ENCODE measurements at regions not wholly inside any gene's neighbourhood (a gene's known extent, or its start where the extent isn't known, plus 50 kb on each side); places are given as distances from the start of the nearest gene placed in this dataset.
A peak's percentile ranks its signal among the peaks of the same experiment; 100 is the strongest.
"Not testable (repeated sequence)": the region's sequence is repeated elsewhere in the genome, so short reads cannot be mapped to it uniquely, and the experiment has no call there.

DNA sequence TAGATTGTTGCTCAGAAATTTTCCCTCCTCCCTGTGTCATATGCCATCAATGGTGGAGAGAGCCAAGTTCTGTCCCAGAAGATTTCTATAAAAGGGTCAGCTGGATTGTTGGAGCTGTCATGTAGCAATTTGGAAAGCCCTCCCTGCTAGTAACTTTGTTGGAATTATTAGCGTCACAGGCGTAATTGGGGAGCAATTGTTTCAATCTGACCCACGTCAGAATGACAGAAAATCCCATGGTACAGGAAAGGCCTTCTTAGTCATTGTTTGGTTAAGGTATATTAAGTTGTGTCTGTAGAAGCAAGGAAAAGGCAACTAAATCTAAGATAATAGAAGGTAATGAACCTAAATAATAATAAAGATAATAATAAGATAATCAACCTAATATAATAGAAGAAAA, 148.4 kb downstream of the PLK2 start:
- DNase-seq: no peak
- intact Hi-C loops (cut with DNase I): no loop called here

DNA sequence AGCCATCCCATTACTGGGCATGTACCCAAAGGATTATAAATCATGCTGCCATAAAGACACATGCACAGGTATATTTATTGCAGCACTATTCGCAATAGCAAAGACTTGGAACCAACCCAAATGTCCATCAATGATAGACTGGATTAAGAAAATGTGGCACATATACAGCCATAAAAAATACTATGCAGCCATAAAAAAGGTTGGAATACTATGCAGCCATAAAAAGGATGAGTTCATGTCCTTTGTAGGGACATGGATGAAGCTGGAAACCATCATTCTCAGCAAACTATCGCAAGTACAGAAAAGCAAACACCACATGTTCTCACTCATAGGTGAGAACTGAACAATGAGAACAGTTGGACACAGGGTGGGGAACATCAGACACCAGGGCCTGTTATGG, 151.5 kb downstream of the PLK2 start:
- DNase-seq; intact Hi-C loops (cut with DNase I): not testable (repeated sequence)

DNA sequence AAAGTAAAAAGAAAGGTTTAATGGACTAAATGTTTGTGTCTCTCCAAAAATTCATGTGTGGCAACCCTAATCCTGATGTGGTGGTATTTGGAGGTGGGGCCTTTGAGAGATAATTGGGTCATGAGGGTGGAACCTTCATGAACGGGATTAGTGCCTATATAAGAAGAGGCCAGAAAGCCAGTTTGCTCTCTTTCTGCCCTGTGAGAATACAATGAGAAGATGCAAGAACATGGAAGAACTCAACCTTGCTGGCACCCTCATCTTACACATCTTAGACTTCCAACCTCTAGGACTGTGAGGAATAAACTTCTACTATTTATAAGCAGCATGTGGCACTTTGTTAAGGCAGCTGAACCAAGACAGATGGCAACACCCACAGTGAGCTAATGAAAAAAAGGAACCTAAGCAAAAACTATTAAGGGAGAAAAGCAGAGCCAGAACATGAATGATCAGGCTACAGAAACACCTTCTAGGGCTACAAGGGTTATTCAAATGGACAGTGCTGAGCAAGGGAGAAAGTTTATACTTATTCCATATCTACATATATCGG, 159.5 kb downstream of the PLK2 start:
- peak in 1 of 10 donors; percentile 3 for DNase-seq
- intact Hi-C loops (cut with DNase I): no loop called here

DNA sequence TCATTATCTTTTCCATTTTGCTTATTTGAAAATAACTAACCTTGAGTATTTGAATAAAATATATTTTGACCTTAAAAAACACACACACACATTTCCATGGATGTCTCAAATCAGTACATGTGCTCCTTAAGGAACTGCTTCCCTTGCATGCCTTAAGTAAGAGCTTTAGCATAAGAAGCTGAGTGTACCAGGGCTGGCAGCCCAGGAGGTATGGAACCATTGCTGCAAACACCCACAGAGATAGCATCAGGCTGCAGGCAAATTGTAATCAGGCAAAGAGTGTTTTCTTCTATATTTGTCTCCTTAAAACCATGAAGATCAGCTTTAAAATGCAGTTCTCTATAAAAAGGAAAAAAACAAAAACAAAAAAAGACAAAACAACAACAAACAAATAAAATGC, 160.6 kb downstream of the PLK2 start:
- intact Hi-C loops (cut with DNase I): no loop called here
- DNase-seq: peak in 8 of 10 donors; percentile 16 to 90 (median 47)

DNA sequence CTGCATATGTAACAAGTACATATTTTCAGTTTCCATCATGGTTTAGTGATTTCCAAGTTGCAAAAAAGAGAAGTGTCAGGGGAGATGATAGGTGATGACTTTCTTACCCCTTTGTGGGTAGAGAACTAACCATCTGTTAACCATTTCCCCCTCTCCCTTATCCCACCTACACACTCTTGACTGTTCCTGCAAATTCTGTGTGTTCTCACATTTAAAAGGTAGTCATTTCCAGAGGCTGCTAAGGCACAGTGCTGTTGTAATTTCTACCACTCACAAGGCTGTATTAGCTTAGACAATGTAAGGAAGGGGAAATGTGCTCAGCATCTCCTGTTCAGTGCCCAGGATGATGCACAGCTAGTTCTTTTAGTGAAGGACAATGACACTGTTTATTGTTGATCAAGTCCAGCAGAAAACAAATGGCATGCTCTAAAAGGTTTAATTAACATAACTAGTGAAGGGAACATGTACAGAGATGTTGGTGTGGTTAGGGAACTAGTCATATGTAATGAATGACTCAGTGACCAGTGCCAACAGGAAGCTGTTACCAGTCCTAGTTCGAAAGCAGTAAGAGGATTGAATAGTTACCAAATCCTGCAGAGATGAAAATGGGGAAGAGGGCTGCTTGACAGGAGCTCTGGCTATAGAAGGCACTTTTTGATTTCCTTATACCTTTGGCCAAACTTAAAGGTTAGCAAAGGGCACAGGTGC, 165.1 kb downstream of the PLK2 start:
- no peak for DNase-seq
- intact Hi-C loops (cut with DNase I): no loop called here

DNA sequence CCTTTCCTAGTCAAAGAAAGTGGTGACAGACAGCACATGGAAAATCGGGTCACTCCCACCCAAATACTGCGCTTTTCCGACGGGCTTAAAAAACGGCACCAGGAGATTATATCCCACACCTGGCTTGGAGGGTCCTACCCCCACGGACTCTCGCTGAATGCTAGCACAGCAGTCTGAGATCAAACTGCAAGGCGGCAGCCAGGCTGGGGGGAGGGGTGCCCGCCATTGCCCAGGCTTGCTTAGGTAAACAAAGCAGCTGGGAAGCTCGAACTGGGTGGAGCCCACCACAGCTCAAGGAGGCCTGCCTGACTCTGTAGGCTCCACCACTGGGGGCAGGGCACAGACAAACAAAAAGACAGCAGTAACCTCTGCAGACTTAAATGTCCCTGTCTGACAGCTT, 171.6 kb downstream of the PLK2 start:
- DNase-seq: peak in 2 of 10 donors; percentile 49 to 61
- intact Hi-C loops (cut with DNase I): not testable (repeated sequence)

DNA sequence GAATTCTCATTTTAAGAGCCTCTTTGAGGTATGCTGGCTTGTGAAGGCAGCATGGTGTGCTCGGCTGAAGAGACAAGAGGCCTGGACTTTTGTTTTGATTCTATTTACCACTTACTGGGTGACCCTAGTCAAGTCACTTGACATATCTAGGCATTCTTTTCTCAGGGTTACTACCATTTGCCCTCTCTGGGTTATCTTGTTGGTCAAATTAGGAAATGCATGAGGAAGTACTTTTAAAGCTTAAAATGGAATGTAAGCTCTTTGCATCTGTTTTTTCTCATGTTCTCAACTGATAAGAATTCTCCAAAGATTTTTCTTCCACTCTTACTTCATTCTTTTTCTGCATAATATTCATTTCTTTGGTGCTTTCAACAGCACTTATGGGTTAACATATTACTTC, 173.1 kb downstream of the PLK2 start:
- DNase-seq: no peak
- intact Hi-C loops (cut with DNase I): no loop called here

DNA sequence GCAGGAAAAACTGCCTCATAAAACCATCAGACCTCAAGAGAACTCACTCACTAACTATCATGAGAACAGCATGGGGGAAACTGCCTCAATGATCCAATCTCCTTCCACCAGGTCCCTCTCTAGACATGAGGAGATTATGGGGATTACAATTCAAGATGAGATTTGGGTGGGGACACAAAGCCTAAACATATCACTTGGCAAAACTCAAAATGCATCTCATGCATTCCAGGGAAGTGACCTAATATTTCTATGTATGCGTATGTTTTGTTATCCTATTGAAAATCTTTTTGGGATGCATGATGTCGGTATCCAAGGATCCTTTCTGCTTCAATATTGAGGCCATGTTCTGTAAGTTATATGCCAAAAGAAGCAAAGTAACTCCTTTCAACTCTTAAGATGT, 174.0 kb downstream of the PLK2 start:
- DNase-seq: no peak
- intact Hi-C loops (cut with DNase I): no loop called here

DNA sequence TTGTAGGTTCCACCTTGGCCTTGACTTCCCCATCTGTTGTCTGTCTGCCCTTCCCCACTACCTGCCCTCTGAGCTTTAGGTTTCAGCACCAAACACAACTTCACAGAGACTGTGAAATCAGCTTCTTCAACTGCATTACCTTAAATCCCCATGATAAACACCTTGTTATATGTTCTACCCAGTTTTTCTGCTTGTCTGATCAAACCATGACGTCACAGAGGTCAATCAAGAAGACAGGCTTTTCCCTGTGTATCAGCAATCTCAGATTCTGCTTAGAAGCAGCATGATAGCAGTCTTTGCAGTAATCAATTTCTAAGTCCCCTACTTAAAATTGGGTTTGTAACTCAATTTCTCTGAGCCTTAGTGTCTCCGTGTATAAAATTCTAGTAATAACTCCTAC, 175.0 kb downstream of the PLK2 start:
- DNase-seq: no peak
- intact Hi-C loops (cut with DNase I): no loop called here

DNA sequence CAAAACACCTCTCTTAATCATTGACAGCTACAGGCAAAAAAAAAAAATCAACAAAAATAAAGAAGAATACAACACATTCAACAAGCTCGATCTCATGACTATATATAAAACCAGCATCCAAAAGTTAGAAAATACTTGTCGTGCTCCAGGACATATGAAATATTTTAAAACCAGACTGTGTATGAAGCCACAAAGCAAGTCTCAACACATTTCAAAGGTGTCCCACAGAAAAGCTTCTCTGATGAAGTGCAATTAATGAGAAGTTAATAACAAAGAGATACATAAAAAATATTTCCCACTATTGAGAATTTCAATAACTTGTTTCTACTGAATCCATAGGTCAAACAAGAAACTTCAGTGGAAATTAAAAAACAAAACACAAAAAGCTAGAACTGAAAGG, 178.7 kb downstream of the PLK2 start:
- no peak for DNase-seq
- intact Hi-C loops (cut with DNase I): no loop called here

DNA sequence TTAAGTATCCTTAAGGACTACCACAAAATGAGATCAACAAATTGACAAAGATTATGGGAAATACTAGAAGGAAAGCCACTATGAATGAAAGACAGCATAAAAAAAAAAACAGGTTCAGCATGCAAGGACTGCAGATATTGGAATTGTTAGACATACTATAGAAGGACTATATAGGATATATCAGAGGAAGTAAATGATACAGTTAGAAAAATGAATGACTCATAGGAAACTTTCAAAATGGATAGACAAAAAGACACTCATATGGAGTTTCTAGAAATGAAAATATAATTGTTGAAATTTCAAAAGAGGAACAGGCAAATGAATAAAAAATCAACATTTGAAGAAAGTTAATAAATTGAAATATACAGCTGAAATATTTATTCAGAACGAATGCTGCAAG, 180.6 kb downstream of the PLK2 start:
- DNase-seq: no peak
- intact Hi-C loops (cut with DNase I): no loop called here

DNA sequence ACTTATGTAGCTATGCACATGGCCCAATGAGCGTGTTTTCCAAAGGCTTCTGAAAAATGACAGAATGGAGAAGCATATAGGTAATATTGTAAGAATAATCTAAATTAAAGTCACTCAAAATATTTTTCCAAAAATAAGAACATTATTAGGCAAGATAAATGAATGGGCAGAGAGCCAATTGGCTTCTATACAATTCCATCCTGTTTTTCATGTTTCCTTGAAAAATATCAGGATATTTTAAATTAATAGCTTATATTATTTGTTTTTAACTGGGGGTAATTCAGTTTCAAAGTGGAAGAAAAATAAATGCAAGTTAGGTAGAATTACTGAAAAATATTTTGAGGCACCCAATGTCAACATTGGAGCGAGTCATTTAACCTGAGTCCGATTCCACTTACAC, 183.5 kb downstream of the PLK2 start:
- intact Hi-C loops (cut with DNase I): no loop called here
- DNase-seq: no peak

DNA sequence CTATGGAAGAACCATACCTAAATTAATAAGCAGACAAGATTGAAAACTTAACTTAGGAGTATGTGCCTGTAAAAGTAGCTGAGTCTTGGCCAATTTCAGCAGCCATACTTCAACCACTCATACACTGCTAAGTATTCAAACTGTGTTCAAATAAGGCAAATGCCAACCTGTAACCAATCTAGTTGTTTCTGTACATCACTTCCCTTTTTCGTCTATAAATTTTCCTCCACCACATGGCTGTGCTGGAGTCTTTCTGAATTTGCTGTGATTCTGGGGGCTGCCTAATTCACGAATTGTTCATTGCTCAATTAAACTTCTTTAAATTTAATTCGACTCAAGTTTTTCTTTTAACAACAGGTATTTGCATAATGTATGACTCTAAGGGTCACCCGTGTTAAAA, 184.4 kb downstream of the PLK2 start:
- no peak for DNase-seq
- intact Hi-C loops (cut with DNase I): no loop called here

DNA sequence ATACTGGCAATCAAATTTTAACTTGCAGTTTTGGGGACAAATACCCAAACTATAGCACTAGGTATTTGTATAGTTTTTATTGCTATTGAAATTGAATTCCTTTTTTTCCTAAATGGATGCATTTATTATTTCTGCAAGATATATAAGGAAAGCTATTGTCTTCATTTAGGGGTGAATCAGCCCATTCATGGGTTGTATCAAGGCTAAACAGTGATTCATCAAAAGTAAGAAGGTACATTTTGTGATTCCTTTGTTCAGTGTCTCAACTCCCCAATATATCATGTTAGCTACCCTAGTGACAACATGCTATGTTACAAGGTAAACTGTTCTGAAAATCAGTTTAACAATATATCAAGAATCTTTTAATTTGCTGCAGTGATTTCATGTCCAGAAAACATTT, 185.7 kb downstream of the PLK2 start:
- DNase-seq: no peak
- intact Hi-C loops (cut with DNase I): no loop called here

DNA sequence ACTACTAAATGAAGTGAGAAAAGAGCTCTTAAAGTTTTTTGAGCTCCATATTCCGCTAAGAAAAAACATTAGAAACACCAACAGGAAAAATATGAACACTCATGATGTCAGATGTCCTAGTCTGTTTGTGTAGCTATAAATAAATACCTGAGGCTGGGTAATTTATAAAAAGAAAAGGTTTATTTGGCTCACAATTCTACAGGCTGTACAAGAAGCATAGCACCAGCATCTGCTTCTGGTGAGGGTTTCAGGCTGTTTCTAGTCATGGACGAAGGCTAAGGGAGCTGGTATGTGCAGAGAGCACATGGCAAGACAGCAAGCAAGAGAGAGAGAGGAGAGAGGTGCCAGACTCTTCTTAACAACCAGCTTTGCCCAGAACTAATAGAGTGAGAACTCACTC, 186.2 kb downstream of the PLK2 start:
- intact Hi-C loops (cut with DNase I): no loop called here
- DNase-seq: no peak

DNA sequence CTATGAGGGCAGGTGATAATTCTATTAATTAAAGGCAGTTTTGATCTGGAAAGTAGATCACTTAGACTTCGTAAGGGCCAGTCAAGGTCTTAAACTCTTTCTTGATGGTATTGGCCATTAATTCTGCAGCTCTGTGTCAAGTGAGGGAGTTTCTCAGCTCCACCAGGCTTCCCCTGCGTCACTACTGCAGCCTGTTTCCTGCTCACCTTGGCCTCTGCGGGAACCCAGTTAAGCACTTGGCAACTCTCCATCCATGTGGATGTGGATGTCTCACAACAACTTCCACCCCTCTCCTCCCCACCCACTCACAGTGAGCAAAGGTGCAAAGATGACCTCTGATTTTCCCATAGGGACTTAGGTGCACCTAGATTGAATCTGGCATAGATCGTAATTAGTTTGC, 191.6 kb downstream of the PLK2 start:
- DNase-seq: no peak

DNA sequence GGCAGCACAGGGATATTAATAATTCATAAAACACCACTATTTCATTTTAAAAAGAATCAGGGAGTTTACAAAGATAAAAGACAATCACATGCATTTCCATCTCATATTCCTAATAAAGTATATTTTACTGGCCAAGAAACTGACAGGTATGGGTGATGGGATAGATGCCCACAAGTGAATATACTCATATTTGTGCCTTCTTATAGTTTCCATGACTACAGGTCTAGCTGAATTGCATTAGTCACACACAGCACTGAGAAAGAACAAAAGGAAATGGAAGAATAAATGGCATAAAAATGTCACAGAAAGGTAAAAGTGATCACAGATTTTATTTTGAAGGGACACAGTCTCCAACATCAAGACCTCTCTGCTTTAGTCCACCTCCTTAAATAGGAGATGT, 193.5 kb downstream of the PLK2 start:
- intact Hi-C loops (cut with DNase I): no loop called here
- DNase-seq: no peak

More for the DNA sequence above, 191.6 kb downstream of the PLK2 start:
- intact Hi-C loops (cut with DNase I): no loop called here

DNA sequence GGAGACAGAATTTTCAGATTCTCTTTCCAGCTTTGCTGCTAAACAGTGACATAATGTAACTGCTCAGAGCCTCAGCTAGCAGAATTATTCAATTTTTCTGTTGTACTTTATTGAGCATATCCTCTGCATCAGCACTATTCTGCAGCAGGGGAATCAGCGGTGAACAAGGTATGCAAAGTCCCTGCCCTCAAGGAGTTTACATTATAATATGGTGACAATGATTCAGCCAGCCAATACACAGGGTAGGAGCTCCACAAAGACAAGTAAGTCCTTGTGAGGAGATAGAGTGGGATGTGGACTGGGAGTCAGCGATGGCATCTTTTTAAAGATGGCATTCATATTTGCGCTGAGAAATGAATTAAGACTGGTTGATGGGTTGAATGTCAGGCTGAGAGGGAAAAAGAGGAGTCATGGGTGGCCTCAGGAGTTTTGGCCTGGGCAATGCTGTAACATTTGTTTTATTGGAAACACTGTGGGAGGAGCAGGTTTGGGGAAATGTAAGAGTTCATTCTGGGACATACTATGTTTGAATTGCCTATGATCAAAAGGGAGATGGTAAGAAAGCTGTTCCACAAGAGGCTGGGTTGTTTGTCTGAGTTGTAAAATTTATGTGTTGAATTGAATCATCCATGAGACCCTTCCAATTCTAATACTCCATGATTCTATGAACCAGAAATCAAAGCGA, 194.5 kb downstream of the PLK2 start:
- no peak for DNase-seq
- intact Hi-C loops (cut with DNase I): no loop called here

DNA sequence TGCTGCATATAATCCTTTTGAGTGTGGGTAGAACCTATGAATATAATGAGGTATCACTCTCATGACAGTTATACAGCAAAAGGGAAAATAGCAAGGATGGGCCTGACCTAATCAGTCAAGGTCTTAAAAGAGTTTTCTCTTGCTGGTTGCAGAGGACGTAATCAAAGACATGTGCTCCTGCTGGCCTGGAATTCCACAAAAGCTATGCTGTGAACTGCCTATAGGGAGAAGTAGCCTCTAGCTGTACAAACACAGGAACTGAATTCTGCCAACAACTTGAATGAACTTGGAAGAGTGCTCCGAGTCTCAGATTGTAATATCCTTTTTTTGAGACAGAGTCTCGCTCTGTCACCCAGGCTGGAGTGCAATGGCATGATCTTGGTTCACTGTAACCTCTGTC, 195.6 kb downstream of the PLK2 start:
- DNase-seq: no peak
- intact Hi-C loops (cut with DNase I): no loop called here

DNA sequence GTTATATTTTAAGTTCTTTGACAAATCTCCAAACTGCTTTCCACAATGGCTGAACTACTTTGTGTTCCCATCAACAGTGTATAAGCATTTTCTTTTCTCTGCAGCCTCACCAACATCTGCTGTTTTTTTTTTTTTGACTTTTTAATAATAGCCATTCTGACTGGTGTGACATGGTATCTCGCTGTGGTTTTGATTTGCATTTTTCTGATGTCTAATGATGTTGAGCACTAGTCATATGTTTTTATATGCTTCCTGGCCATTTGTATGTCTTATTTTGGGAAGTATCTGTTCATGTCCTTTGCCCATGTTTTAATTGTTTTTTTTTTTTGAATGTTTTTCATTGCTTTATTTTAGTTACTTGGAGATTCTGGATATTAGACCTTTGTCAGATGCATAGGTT, 196.6 kb downstream of the PLK2 start:
- intact Hi-C loops (cut with DNase I): no loop called here

DNA sequence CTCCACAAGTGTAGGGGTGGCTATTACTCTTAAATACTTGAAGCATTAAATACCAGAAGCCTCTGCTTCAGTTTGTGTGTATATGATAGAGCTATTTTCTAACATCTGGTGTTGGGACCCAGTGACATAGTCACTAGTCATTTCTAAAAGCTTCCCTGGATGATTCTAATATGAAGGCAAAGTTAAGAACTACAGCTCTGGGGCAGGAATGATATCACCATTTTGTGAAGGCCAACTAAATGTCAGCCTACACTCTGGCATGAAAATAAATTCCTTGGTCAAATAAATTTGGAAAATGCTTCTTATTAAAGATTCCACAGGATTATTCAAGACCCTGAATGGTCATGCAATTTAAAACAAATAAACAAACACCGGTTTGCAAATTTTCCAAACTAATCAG, 197.7 kb downstream of the PLK2 start:
- DNase-seq: no peak
- intact Hi-C loops (cut with DNase I): no loop called here

More for the DNA sequence above, 196.6 kb downstream of the PLK2 start:
- no peak for DNase-seq

DNA sequence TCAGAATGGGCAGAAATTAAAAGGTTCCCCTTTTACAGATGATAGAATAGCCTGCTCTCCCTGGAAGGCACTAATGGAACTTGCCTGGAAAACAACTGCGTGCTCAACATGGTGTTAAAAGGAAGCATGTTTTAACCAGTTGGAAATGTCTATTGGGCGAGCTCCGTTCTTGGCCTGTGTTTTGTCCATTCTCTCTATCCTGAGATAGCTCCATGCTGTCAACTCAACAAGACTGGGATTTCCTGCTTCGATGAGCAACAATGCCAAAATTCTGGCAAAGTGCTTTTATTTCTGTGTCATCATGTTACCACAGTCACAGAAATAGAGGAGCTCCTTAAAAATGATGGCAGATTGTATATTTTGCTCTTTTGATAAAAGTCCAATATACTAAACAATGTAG, 198.3 kb downstream of the PLK2 start:
- intact Hi-C loops (cut with DNase I): no loop called here
- no peak for DNase-seq
